HG03457 (cell line): ENCODE measurements at regions not wholly inside any gene's neighbourhood (a gene's known extent, or its start where the extent isn't known, plus 50 kb on each side); places are given as distances from the start of the nearest gene placed in this dataset.
"Not testable (repeated sequence)": the region's sequence is repeated elsewhere in the genome, so short reads cannot be mapped to it uniquely, and the experiment has no call there.

Source experiments
- ATAC-seq: cut with Tn5 transposase; IDR thresholded peaks from one replicate; pipeline ENCODE4 v1.9.1; 2021; ENCODE audit warnings: moderate number of reproducible peaks; ENCODE audit not compliant: unreplicated experiment

DNA sequence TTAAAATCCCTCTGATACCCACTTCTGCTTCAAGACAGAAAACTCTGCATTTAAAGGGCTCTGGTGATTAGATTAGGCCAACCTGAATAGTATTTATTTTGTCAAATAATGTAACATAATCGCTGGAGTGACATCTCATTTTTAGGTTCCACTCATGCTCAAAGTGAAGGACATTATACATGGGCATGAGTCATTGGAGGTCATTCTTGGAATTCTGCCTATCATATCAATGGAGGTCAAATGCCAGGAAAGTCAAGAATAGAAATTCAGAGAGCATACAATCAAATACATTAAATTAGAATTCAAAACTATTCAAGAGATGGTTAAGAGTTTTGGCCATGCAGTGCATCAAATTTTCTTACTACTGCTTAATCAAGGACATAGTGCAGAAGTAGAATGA, 50.8 kb upstream of the PRSS1 start:
- no peak for ATAC-seq

DNA sequence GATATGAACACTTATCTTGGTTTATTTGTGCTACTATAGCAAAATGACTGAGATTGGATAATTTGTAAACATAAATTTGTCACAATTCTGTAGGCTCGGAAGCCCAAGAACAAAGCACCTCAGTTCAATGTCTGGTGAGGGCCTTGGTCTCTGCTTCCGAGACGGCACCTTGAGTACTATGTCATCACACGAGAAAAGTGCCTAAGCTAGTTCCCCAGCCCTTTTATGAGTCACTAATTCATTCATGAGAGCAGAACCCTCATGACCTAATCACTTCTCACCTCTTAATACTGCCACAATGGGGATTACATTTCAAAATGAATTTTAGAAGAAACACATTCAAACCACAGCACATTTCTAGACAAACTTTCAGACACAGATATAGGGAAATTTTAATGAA, 52.0 kb upstream of the PRSS1 start:
- ATAC-seq, result no peak

- ATAC-seq, result no peak
Observed at GRCh38 chr7:142696456-142697179, 52.7 kb upstream of the PRSS1 start.

DNA sequence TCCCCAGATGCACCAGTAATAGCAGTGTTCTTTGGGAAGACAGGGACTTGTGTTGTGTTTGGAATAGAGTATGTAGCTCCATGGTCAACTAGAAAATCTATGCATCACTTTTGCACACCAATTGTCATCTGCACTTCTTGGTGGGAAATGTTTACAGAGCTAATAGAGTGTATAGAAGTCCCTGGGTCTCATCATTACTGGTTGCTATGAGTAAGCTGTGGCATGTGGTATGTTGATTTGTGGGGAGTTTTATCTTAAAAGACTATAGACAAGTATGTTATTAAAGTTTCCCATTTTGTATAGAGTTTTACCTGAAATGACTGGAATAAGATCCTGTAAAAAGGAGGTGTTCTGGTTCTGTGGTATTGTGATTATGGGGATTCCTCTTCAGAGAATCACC, 55.4 kb upstream of the PRSS1 start:
- no peak for ATAC-seq

GRCh38 chr7:142690554-142691182, 58.6 kb upstream of the PRSS1 start:
- ATAC-seq, result no peak

DNA sequence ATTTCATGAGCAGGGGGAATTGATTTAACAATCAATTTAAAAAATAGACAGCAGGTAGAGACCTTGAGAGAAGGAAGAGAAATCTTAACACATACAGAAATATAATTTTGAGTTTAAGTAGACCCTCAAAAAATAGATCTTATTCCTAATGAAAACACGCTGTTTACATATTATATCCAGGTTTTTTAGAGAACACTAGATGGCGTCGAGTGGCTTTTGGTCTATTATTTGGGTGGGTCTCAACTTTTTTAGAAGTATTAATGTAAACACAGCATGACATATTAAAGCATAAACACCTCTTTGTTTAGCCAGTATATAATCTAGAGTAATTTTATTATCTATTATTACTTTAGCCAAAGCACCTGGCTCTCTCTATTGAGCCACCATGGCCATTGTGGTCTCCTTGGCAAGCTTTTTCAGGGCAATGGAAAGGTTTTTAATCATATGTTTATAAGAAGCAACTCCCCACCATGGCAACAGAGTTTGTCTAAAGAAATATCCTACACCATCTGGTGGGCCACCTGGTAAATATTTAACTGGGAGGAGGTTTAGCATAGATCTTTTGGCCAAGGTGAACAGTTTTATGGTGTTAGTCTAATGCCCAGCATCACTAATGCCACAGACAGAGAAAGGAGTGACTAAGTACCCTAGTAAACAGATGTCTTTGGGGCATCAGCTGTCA, 59.7 kb upstream of the PRSS1 start:
- ATAC-seq, result no peak

GRCh38 chr7:142685877-142686508, 63.3 kb upstream of the PRSS1 start:
- no peak for ATAC-seq

- ATAC-seq, result no peak
Observed at GRCh38 chr7:142681314-142682092, 67.8 kb upstream of the PRSS1 start.

DNA sequence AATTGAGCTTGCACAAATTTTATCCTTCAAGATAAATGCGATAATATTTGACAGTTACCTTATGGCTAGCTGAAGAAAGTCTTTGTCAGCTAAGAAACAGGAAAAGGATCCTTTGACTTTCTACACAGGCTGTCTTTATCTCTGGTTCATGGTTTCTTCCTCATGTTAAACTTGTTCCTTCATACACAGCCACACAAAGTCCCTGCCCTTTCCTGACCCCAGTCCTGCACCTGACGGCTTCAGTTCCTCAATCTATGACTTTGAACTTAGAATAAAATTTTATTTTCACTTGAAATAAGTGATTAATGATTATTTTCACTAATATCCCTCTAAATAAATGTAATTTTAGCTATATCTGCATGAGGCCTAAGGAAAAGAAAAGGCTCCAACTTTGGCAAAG, 77.8 kb upstream of the PRSS1 start:
- ATAC-seq, result no peak

DNA sequence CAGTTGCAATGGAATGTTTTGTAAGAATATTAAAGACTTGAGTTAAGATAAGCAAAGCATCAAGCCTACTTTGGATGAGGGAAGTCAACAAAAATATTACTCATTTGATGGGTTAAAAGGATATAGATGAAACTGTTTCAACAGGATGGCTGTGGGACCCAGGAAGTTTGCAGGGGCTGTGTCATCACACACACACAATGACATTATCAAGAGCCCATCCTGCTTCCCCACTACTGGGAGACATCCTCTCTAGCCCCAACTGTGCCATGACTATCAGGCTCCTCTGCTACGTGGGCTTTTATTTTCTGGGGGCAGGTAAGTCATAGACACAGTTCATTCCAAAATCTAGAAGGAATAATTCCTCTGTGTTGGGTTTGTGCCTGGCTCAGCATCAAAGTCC, 78.8 kb upstream of the PRSS1 start:
- ATAC-seq, result no peak

GRCh38 chr7:142669074-142669654, 80.1 kb upstream of the PRSS1 start:
- no peak for ATAC-seq

GRCh38 chr7:142668495-142668894, 80.8 kb upstream of the PRSS1 start:
- ATAC-seq, result no peak

DNA sequence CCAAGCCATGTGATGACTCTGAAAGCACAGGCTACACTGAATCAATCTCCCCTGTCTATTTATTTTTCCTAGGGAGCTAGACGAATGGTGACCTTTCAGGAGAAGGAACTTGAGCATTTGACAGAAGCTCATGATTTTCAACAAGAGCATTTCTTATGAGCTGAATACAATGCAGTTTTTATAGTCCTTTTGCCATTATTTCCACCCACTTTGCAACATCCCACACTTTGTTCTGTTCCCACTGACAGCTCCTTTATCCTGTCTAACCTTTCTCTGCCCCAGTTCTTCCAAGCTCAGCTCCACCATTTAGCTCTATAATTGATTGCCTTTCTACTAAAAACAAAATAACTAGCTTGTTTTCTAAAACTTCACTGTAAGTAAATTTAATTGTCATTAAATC, 91.9 kb upstream of the PRSS1 start:
- ATAC-seq, result no peak

- ATAC-seq, result no peak
Observed at GRCh38 chr7:142654398-142654797, 94.9 kb upstream of the PRSS1 start.

DNA sequence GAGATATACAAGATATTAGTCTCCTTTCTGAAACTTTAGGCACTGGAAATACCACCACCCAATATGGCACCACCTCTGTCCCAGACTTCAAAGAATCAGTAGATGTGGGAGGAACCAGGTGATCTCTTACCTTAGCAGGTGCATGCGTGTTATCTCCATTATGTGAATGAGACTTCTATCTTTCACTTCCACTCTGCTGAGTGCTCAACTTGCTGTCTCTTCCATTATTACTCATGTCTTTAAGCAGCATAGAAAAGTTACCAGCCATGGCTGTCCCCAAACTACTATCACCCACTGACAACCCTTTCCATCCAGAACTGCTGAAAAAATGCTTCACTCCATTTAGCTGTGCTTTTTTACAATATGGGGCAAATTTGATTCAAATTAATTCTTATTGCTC, 101.5 kb upstream of the PRSS1 start:
- ATAC-seq, result no peak

DNA sequence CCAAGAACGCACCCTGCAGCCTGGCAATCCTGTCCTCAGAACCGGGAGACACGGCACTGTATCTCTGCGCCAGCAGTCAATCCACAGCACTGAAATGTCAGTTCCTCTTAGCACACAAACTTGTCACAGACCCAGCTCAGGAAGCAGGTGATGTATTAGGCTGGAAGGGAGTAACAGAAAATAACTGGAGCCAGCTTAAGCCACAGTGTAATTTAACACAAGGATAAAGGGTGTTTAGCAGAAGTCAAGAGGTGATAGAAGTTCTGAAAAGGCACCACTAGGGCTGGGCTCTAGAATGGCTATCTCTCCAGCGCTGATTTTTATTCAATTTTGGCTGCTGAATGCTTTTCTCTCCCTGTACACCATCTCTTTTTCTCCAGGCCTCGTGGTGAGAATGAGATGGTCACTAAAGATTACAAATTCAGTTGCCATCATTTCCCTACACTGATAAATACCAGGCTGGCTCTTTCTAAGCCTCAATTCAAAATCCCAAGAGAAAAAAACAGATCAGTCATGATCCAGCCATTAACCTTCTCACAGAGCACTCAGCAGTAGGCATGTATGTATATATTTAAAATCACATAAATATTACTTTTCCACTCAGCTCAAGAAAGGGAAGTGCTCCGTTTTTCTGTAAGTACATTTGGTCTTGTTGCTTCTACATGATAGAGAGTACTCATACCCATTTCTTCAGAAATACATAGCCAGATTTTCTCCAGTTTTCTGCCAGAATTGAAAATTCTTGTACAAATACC, 102.7 kb upstream of the PRSS1 start:
- no peak for ATAC-seq

- no peak for ATAC-seq
Observed at GRCh38 chr7:142645777-142646176, 103.5 kb upstream of the PRSS1 start.

DNA sequence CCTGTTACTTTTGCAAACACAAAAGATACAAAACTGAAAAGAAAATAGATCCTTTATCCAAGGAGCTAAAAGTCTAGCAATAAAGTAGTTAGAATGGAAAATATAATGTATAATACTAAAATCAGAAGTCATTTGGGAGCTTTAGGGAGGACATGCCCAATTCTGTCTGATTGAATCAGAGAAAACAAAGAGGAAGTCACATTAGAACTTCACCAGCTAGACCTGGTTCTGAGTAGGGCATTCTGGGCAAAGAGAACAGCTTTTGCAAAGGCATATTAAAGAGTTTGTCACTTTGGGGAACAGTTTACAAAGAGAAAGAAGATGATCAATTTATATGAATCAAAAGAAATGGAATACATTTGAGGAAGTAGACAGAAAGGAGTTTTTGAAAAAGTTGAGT, 107.0 kb upstream of the PRSS1 start:
- ATAC-seq, result no peak

- not testable (repeated sequence) for ATAC-seq
Observed at GRCh38 chr7:142641252-142641651, 108.0 kb upstream of the PRSS1 start.

DNA sequence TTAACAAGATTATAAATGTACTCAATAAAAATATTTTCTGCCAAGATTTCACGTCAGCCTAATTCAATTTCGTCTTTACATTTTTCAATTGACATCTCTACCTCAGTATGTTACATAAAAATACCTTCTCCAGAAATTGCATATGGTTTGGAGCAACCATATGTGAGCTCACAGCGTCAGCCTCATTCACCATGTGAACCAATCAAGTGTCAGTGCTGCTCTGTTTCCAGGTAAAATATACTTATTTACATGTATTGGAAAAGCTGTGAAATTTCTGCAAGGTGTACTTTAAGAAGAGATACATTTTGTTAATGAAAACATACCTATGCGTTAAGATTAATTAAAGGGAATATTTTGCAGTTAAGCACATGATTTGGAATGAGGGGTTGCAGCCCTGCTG, 110.7 kb upstream of the PRSS1 start:
- ATAC-seq, result no peak
